ENCODE measurements at regions not wholly inside any gene's neighbourhood (a gene's known extent, or its start where the extent isn't known, plus 50 kb on each side); places are given as distances from the start of the nearest gene placed in this dataset.
"Not testable (repeated sequence)": the region's sequence is repeated elsewhere in the genome, so short reads cannot be mapped to it uniquely, and the experiment has no call there.

GRCh38 chr12:124070394-124071074, 97.5 kb downstream of the ZNF664 start:
- ATAC-seq = not testable (repeated sequence)

GRCh38 chr12:124071075-124071443, 98.0 kb downstream of the ZNF664 start:
- no peak for ATAC-seq

GRCh38 chr12:124073356-124074035, 100.5 kb downstream of the ZNF664 start:
- ATAC-seq = no peak

DNA sequence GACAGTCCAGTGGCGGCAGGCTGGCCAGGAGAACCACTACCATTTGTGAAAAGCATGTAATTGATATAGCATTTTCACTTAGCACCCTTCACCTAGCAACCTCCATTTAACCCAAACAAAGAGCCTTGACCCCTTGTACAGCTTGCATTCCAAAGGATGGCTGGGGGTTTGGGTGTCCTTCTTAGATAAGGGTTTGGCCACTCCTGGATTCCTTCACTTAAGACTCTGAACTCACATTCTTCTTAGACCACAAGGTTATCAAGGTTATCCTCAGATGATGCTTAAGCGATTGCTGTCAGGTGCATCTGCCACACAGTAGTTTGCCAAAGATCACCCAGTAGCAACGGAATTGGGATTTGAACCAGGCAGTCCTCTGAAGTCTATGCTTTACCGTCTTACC, 102.8 kb downstream of the ZNF664 start:
- ATAC-seq = no peak

GRCh38 chr12:124077701-124078100, 104.7 kb downstream of the ZNF664 start:
- no peak for ATAC-seq

DNA sequence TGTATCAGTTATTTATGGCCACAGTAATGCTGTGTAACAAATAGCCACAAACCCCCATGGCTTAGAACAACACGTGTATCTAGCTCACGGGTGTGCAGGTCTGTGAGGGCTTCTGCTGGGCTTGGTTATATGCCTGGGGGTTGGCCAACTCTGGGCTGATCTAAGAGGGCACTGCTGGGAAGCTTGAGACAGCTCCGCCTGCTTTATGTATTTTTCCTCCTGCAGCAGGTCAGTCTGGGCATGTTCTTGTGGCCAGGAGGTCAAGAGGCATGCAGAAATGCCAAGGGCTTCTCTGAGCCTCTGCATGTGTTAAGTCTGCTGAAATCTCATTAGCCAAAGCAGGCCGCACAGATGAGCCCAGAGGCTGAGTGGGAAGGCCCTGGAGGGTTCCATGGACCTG, 105.8 kb downstream of the ZNF664 start:
- ATAC-seq = no peak

DNA sequence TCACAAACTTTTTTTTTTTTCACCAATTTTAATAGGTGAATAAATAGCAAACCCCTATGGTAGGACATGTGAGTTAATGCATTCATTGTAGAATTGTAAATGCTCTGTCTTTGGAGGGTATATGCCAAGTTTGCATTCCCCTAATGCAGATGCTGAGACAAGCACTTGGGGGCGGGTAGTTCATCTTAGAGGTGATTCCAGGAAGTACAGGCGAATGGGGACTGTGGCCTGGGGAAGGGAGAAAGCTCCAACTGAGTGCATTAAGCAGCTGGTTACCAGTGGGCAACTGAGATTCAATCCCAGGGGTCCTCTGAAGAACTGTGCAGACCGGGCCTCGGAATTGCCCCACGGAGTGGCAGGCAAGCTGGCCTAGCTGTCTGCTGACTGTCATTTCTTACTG, 107.6 kb downstream of the ZNF664 start:
- no peak for ATAC-seq

- ATAC-seq = no peak
Measured at GRCh38 chr12:124082012-124082411, 109.0 kb downstream of the ZNF664 start.

DNA sequence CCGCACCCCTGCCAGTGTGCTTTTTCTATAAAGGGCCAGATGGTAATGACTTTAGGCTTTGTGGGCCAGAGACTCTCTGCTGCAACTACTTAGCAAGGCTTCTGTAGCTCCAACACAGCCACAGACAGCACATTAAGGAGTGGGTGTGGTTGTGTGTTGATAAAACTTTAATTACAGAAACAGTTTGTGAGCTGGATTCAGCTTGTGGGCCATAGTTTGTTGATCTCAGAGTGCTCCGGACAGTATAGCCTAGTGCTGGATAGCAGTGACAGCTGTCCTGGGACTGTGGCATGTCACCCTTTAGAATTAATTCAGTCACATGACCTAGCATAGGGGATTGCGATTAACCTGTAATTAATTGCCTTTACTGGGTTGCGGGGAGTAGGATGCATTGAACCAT, 109.7 kb downstream of the ZNF664 start:
- ATAC-seq = no peak

- no peak for ATAC-seq
Measured at GRCh38 chr12:124083708-124084107, 110.7 kb downstream of the ZNF664 start.

DNA sequence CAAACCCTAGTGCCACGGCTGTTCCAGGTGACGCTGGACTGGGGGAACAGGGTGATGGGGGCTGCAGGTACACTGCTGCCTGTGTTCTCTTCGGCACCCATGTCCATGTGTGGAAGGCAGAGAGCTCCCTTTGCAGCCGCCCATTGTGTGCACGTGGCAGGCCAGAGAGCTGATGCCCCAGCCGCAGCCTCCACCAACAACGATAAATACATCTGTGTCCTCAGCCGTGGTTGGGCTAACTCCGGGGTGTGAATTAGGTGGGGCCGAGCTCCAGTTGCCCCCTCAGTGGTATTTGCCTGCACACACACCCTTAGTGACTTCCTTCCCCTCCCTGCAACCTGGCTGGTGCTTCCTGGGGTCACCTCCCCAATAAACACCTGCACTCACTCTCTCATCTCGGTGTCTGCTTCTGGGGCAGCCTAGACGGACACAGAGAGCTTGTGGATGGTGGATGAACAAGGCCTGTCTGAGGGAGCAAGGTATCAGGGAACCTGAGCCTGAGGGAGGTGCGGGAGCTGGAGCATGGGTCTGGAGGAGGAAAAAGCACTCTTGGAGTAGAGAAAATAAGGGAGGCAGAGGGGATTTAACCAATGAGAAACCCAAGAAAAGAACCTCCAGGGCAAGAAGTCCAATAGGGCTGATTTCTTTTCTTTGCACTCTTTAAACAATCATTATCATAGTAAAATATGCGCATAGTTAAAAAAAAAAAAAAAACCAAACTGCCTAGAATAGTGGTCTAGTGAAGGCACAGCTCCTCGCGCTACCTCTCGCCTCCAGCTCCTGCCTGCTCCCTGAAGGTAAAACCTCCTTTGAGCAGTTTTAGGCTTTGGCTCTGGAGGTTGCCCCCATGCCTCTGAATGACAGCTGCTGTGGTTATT, 112.6 kb downstream of the ZNF664 start:
- no peak for ATAC-seq

GRCh38 chr12:124086299-124086898, 113.4 kb downstream of the ZNF664 start:
- no peak for ATAC-seq

DNA sequence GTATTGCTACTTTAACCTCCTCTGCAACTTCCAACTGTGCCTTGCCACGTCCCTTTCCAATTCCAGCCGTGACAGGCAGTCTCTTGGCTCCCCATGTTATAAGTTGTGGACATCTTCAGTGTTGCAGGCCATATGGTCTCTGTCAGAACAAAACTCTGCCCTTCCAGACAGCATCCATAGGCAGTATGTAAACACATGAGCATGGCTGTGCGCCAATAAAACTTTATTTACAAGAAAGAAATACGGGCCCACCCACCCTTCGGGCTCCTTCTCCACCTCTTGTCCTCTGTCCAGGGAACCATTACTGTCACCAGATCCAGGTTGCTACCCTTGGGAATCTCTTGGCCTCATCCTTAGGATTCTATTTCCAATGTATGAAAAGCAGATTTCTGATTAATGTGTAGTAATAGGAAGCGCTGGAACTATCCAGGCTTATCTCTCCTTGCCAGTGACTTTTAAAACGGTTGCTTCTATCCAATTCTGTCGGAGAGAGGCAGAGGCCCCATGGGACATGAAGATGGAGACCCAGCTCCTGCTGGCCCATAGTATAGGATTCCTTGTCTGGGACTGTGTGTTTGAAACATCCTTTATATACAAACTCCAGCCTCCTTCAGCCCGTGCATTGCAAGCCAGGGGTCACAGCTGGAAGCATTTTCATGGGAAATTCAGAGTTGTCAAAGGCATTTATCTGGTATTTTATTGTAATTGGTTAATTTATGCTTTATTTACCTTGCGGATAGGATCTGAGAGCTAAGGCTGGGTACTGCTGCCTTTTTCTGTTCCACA, 114.4 kb downstream of the ZNF664 start:
- no peak for ATAC-seq

DNA sequence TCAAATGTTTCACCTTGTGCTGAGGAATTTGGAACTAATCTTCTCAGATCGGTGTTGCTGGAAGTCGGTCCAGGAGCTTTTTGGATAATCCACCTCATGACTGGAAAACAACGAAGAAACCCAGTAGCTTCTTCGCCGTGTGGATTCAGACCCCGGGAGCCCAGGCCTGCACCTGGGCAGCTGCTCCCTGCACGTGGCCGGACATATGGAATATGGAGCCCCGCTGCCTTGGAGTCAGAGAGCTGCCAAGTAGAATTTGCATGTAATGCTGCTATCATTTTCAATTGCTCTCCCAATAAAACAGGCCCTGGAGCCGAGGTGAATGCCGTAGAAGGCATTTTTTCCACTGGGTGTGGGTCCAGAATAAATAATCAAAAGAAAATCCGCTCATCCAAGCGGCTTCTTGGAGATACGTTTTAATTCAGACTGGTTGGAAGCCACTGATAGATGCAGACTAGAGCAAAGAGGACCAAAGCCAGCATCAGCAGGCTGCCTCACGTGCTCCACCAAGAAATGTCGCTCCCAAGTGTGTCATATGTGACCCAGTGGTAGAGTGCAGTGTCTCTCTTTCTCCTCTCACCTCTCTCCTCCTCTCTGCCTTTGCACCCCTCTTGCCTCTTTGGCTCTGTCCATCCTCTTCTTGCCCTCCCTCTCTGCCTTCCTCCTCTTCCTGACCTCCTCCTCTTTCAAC, 115.3 kb downstream of the ZNF664 start:
- no peak for ATAC-seq

DNA sequence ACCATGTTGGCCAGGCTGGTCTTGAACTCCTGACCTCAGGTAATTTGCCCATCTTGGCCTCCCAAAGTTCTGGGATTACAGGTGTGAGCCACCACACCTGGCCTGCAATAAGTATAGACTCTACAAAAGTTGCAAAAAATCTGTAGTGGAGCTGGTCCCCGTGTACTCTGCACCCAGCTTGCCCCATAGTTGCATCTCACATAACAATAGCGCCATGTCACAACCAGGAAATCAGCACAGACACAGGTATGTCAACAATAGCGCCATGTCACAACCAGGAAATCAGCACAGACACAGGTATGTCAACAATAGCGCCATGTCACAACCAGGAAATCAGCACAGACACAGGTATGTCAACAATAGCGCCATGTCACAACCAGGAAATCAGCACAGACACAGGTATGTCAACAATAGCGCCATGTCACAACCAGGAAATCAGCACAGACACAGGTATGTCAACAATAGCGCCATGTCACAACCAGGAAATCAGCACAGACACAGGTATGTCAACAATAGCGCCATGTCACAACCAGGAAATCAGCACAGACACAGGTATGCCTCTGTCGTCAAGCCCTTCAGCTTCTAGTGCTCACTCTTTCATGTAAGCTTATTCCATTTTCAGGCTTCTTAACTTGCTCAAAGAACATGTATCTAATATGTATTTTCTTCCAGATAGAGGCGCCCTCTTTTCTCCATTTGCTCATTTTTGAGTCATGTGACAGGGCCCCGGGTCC, 116.3 kb downstream of the ZNF664 start:
- ATAC-seq = not testable (repeated sequence)

DNA sequence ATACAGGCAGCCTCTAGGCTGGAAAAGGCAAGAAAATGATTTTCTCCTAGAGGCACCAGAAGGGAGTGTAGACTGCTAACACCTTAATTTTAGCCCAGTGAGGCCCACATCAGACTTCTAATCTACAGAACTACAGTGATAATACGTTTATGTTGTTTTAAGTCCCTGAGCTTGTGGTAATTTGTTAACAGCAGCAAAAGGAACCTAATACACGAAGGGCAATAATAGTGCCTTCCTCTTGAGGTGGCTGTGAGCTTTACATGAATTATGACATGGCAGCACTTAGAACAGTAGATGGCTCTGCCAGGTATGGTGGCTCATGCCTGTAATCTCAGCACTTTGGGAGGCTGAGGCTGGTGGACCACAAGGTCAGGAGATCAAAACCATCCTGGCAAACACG, 118.8 kb downstream of the ZNF664 start:
- no peak for ATAC-seq

- not testable (repeated sequence) for ATAC-seq
Measured at GRCh38 chr12:124092532-124092931, 119.5 kb downstream of the ZNF664 start.

GRCh38 chr12:124093297-124093696, 120.3 kb downstream of the ZNF664 start:
- no peak for ATAC-seq

GRCh38 chr12:124094188-124094587, 121.2 kb downstream of the ZNF664 start:
- no peak for ATAC-seq

DNA sequence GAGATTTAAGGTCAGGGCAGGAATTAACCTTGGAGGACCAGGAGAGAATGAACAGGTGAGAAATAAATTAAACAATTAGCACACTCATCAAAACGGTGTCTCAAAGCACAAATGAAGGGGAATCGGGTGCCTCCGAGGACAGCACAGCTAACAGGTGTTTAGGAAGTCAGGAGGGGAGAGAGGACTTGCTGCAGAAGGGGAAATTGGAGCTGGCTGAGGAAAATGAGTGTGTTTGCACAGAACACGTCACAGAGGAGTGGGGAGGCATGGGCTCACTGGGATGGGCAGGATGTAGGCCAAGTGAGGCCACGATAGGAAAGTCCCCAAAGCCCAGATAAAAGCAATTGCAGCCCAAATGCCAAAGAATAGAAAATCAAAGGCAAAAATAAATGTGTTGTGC, 121.7 kb downstream of the ZNF664 start:
- no peak for ATAC-seq

DNA sequence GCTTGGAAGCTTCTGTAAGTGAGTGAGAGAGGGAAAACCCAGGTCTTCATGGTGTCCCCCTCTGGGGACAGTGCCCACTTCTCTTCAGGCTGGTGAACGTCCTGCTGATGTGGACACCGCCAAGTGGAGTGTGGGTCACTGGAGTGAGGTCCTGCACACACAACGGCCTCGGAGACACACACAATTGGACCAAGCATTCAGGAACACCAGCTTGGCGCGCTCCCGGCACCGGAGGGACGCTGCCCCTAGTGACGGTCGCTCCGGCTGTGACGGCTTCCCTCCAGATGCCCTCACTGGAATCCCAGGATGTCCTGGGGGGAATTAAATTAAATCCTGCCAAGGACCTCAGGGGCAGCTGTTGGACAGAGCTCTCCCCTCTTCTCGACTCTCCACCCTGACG, 123.1 kb downstream of the ZNF664 start:
- no peak for ATAC-seq
